ENCODE measurements at regions not wholly inside any gene's neighbourhood (a gene's known extent, or its start where the extent isn't known, plus 50 kb on each side); places are given as distances from the start of the nearest gene placed in this dataset.

- TF ChIP-seq CTCF (IDR thresholded peaks at IDR 0.05; ENCODE audit: poor library complexity, severe bottlenecking) (no peak), SMC3 (conservative IDR thresholded peaks at IDR 0.05; ENCODE audit: poor library complexity) (no peak), POLR2AphosphoS5 (IDR thresholded peaks at IDR 0.05) (peak; percentile 40), EP300 (conservative IDR thresholded peaks at IDR 0.05; ENCODE audit: poor library complexity, severe bottlenecking) (no peak)
These were observed 147.6 kb downstream of the PHETA1 start for GRCh38 chr12:111221062-111222026.
